ENCODE measurements at regions not wholly inside any gene's neighbourhood (a gene's known extent, or its start where the extent isn't known, plus 50 kb on each side); places are given as distances from the start of the nearest gene placed in this dataset.
A peak's percentile ranks its signal among the peaks of the same experiment; 100 is the strongest.

DNA sequence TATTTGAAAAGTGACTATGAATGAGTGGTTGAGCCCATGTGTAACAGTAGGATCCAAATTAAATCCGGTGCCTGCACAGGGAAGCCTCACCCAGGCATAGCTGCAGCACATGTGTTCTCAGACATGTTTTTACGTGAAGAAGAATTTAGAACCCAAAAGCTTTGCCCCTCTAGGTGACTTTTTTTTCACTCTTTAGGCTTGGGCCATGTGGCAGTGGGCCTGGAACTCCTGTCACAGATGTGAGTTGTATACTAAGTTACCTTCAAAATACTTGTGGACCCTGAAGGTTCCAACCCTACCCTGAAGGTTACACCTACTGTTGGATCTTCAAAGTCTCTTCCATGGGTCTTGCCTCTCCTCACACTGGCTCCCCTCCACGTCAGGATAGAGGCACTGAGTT, 146.6 kb downstream of the GAS1 start:
- Histone ChIP-seq H3K9me3 (replicated peaks; ENCODE audit: control insufficient read depth, low read depth, low read length) (no peaks in the 10 kb centered on the region), H3K36me3 (ENCODE audit: control insufficient read depth, insufficient read depth, low read length) (no peaks in the 10 kb centered on the region), H3K4me3 (ENCODE audit: low read length) (no peak overlapping the region), H3K27me3 (ENCODE audit: control insufficient read depth, insufficient read depth, low read length) (no peaks in the 10 kb centered on the region), H3K4me1 (ENCODE audit: control insufficient read depth, insufficient read depth, low read length) (peaks cover 38% of the 10 kb centered on the region), H3K27ac (ENCODE audit: low read length) (peak overlapping the region; percentile 92)
- DNase-seq, result no peak
- 83% methylated on average over 1 of the region's 3 CpGs for WGBS (ENCODE audit: insufficient coverage)

DNA sequence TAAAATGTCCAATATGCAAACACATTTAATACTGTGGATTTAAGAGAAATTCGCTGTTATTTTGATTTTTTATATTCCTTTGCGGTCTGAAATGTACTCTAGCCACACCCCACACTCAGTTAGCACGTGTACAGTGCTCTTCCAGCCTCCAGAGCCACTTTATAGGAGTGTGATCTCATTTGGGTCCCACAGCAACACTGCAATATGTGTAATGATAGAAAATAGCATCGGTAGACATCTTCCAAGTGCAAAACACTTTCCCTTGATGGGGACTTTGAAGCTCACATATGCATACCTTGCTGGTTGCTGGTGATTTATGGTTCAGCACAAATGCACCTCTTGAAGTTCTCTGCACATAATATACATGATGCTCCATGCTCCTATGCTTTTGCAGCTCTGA, 148.3 kb downstream of the GAS1 start:
- WGBS (ENCODE audit: insufficient coverage), result no CpG with 5 or more reads among the region's 4 CpGs
- H3K4me3 ChIP-seq (ENCODE audit: low read length), result no peak overlapping the region
- H3K27me3 ChIP-seq (ENCODE audit: control insufficient read depth, insufficient read depth, low read length), result no peaks in the 10 kb centered on the region
- H3K36me3 ChIP-seq (ENCODE audit: control insufficient read depth, insufficient read depth, low read length), result no peaks in the 10 kb centered on the region
- H3K27ac ChIP-seq (ENCODE audit: low read length), result peak overlapping the region; percentile 3
- DNase-seq, result peak; percentile 83
- no peaks in the 10 kb centered on the region for H3K9me3 ChIP-seq (replicated peaks; ENCODE audit: control insufficient read depth, low read depth, low read length)
- H3K4me1 ChIP-seq (ENCODE audit: control insufficient read depth, insufficient read depth, low read length), result peaks cover 49% of the 10 kb centered on the region

DNA sequence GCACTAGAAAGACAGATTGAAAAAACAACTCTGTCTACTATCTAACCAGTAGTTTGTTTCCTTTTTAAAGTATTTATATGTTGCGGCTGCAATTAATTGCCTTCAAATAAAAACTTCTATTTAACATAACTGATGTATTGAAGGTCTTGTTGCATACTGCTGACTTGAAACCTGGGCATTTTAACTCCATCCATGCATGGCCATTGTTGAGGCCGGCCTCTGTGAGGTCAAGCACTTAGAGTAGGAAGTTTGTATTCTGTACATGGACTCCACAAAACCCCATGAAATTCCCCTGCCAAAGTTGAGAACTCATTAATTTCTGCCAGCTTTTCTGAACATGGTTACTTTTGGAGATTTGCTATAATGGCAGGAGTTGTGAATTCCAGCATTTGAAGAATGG, 150.6 kb downstream of the GAS1 start:
- Histone ChIP-seq H3K27ac (ENCODE audit: low read length) (peak overlapping the region; percentile 92), H3K4me1 (ENCODE audit: control insufficient read depth, insufficient read depth, low read length) (peaks cover 50% of the 10 kb centered on the region), H3K27me3 (ENCODE audit: control insufficient read depth, insufficient read depth, low read length) (no peaks in the 10 kb centered on the region), H3K4me3 (ENCODE audit: low read length) (no peak overlapping the region), H3K9me3 (replicated peaks; ENCODE audit: control insufficient read depth, low read depth, low read length) (no peaks in the 10 kb centered on the region), H3K36me3 (ENCODE audit: control insufficient read depth, insufficient read depth, low read length) (no peaks in the 10 kb centered on the region)
- no CpG with 5 or more reads among the region's 2 CpGs for WGBS (ENCODE audit: insufficient coverage)
- no peak for DNase-seq

DNA sequence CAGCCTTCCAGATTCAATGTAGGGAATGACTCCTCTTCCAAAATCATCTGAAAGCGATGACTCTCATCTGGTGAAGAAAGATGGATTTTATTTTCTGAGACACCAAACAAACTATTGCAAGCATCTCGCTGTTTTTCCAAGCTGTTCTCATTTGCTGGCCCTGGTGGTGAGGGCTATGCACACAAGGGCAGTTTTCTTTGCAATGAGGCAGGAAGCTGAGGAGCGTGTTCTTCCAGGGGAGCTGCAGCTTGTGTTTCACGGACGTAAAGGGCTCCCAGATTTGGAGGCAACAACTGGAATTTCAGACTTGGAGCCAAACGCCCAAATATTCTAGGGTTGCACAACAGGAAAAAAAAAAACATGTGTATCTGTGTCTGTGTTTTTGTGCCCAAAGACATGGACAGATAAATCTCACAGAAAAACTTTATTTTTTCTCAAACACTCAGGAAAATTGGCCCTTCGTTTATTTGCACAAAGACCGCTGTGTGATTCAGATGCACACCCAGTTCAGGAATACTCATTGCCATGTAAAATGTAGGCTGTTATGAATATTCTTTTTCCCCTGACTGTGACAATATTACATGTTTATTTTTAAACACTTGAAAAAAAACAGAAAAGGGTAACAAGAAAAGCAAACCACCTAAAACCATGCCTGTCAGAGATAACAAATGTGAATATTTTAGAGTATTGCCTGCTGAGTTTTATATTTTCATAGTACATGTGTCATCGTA, 151.3 kb downstream of the GAS1 start:
- H3K27ac ChIP-seq (ENCODE audit: low read length), result peak overlapping the region; percentile 92
- peak; percentile 96 for DNase-seq
- H3K4me3 ChIP-seq (ENCODE audit: low read length), result peak overlapping the region; percentile 28
- peaks cover 3% of the 10 kb centered on the region for H3K27me3 ChIP-seq (ENCODE audit: control insufficient read depth, insufficient read depth, low read length)
- 0% methylated on average over 2 of the region's 9 CpGs for WGBS (ENCODE audit: insufficient coverage)
- peaks cover 44% of the 10 kb centered on the region for H3K4me1 ChIP-seq (ENCODE audit: control insufficient read depth, insufficient read depth, low read length)
- H3K9me3 ChIP-seq (replicated peaks; ENCODE audit: control insufficient read depth, low read depth, low read length), result no peaks in the 10 kb centered on the region
- no peaks in the 10 kb centered on the region for H3K36me3 ChIP-seq (ENCODE audit: control insufficient read depth, insufficient read depth, low read length)

DNA sequence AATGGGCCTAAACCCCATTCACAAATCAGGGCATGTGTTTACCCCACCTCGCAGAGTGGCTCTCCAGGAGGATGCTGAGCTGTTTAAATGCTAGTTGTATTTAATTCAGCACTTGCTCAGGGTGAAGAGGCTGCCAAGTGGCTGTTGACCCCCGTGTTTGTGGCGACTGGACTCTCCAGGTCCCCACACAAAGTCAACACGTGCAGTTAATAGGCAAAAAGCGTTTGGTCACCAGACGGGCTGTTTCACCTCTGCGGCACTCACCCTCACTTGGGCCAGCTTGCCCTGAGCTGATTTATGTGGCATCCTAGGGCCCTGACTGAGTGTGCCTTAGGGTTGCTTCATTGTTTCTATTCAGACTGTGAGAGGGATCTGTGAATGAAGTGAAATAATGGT, 152.3 kb downstream of the GAS1 start:
- peak; percentile 45 for DNase-seq
- Histone ChIP-seq H3K36me3 (ENCODE audit: control insufficient read depth, insufficient read depth, low read length) (no peaks in the 10 kb centered on the region), H3K9me3 (replicated peaks; ENCODE audit: control insufficient read depth, low read depth, low read length) (no peaks in the 10 kb centered on the region), H3K27ac (ENCODE audit: low read length) (peak overlapping the region; percentile 92), H3K4me3 (ENCODE audit: low read length) (peak overlapping the region; percentile 28), H3K27me3 (ENCODE audit: control insufficient read depth, insufficient read depth, low read length) (peaks cover 3% of the 10 kb centered on the region), H3K4me1 (ENCODE audit: control insufficient read depth, insufficient read depth, low read length) (peaks cover 34% of the 10 kb centered on the region)
- 18% methylated on average over 5 of the region's 7 CpGs for WGBS (ENCODE audit: insufficient coverage)

DNA sequence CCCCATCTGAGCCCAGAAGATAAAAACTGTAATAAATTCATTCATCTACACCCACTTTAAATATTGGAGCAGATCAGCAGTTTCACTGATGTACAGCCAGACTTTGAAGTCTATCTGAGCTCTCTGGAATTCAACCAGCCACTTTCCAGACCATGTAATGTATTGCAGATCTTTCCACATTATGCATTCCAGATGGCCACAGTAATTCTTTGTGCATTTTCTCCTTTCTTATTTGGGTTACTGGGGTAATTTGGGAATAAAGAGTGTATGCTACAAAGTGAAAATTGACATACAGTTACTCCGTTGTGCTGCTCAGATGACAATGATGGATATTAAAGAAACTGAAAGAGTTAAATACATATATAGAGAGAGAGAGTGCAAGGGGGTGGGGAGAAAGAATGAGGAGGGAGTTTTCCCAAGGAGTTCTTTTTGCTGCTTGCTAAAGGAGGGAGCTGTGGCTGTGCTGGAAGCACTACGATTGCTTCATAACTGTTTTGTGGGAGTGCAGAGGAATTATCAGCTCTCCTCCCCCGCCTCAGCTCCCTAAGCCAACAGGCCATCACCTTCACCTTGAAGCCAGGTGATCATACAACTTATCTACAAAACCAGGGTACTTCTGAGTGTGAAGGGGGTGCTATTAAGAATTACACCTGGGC, 152.8 kb downstream of the GAS1 start:
- DNase-seq, result peak; percentile 98
- no CpG with 5 or more reads among the region's 3 CpGs for WGBS (ENCODE audit: insufficient coverage)
- Histone ChIP-seq H3K4me1 (ENCODE audit: control insufficient read depth, insufficient read depth, low read length) (peaks cover 31% of the 10 kb centered on the region), H3K9me3 (replicated peaks; ENCODE audit: control insufficient read depth, low read depth, low read length) (no peaks in the 10 kb centered on the region), H3K27ac (ENCODE audit: low read length) (peak overlapping the region; percentile 92), H3K27me3 (ENCODE audit: control insufficient read depth, insufficient read depth, low read length) (peaks cover 3% of the 10 kb centered on the region), H3K36me3 (ENCODE audit: control insufficient read depth, insufficient read depth, low read length) (no peaks in the 10 kb centered on the region), H3K4me3 (ENCODE audit: low read length) (peak overlapping the region; percentile 28)

DNA sequence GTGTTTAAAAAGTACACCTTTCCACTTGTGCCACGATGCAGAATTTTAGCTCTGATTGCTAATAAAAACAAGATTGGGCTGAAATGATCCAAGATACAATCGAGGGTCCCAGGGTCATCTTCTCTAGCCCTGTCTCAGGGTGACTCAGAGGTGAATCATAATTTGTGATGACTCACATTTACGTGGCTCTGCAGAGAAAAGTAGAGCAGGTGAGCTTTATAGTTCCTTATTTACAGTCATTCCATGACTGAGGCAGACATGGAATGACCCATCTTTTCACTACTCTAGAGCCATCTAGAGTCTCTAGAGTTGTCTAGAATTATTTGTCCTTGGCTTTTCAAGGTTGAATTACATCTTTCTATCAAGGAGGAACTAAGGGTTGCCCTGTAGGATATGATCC, 155.2 kb downstream of the GAS1 start:
- WGBS (ENCODE audit: insufficient coverage), result 94% methylated on average over 2 of the region's 3 CpGs
- Histone ChIP-seq H3K9me3 (replicated peaks; ENCODE audit: control insufficient read depth, low read depth, low read length) (no peaks in the 10 kb centered on the region), H3K36me3 (ENCODE audit: control insufficient read depth, insufficient read depth, low read length) (no peaks in the 10 kb centered on the region), H3K4me3 (ENCODE audit: low read length) (no peak overlapping the region), H3K4me1 (ENCODE audit: control insufficient read depth, insufficient read depth, low read length) (peaks cover 21% of the 10 kb centered on the region), H3K27me3 (ENCODE audit: control insufficient read depth, insufficient read depth, low read length) (peaks cover 3% of the 10 kb centered on the region), H3K27ac (ENCODE audit: low read length) (no peak overlapping the region)
- DNase-seq, result no peak

DNA sequence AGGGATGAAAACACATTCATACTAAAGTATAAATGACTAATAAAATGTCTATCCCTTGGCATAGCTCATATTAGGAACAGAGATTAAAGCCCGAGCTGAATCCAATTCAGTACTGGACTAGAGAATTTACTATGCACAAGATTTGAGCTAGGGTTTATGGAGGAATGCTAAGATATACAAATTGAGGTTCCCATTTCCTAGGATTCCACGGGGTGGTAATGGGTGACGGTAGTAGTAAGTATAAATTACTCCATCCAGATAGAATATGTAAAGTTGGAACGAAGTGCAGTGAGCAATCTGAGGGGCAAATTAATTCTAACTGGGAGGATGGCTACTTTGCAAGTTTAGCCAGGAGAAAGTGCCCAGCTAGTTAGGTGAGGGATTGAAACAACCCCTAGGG, 156.5 kb downstream of the GAS1 start:
- no peaks in the 10 kb centered on the region for H3K36me3 ChIP-seq (ENCODE audit: control insufficient read depth, insufficient read depth, low read length)
- H3K27me3 ChIP-seq (ENCODE audit: control insufficient read depth, insufficient read depth, low read length), result peaks cover 3% of the 10 kb centered on the region
- WGBS (ENCODE audit: insufficient coverage), result no CpG with 5 or more reads among the region's 4 CpGs
- H3K4me1 ChIP-seq (ENCODE audit: control insufficient read depth, insufficient read depth, low read length), result peaks cover 14% of the 10 kb centered on the region
- no peaks in the 10 kb centered on the region for H3K9me3 ChIP-seq (replicated peaks; ENCODE audit: control insufficient read depth, low read depth, low read length)
- DNase-seq, result no peak
- no peak overlapping the region for H3K4me3 ChIP-seq (ENCODE audit: low read length)
- no peak overlapping the region for H3K27ac ChIP-seq (ENCODE audit: low read length)

DNA sequence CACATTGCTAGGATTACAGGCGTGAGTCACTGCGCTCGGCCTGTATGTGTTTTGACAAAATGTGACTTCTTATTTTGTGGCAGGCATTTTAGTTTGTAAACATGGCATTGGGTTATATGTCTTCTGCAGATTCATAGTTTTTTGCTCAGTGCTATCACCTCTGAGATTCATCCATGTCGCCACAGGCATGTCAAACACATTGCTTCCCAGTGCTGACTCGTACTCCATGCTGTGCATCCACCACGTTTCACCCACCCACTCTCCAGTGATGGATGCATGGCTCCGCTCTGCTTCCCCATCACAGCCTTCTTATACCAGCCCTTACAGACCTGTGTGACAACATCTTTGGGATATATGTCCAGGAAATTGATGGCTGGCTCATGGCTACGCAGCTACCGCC, 158.8 kb downstream of the GAS1 start:
- 82% methylated on average over 5 of the region's 9 CpGs for WGBS (ENCODE audit: insufficient coverage)
- no peaks in the 10 kb centered on the region for H3K9me3 ChIP-seq (replicated peaks; ENCODE audit: control insufficient read depth, low read depth, low read length)

DNA sequence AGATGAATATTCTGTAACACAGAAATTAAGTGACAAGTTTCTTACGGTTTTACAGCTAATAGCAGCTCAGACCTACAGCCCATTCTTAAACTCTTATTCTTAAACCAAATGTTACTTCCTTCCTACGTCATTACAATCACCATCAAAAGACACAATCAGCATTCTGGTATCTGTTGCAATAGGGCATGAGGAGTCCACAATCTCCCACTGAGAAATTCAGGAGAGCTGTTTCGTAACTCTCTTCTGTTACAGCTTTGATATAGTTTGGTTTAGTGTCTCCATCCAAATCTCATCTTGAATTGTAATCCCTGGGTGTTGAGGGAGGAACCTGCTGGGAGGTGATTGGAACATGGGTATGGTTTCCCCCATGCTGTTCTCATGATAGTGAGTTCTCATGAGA, 163.4 kb downstream of the GAS1 start:
- H3K36me3 ChIP-seq (ENCODE audit: control insufficient read depth, insufficient read depth, low read length), result no peaks in the 10 kb centered on the region
- H3K9me3 ChIP-seq (replicated peaks; ENCODE audit: control insufficient read depth, low read depth, low read length), result no peaks in the 10 kb centered on the region
- no peaks in the 10 kb centered on the region for H3K27me3 ChIP-seq (ENCODE audit: control insufficient read depth, insufficient read depth, low read length)
- WGBS (ENCODE audit: insufficient coverage), result no CpG with 5 or more reads among the region's 3 CpGs
- DNase-seq, result peak; percentile 25
- H3K4me1 ChIP-seq (ENCODE audit: control insufficient read depth, insufficient read depth, low read length), result no peaks in the 10 kb centered on the region
- H3K4me3 ChIP-seq (ENCODE audit: low read length), result no peak overlapping the region
- H3K27ac ChIP-seq (ENCODE audit: low read length), result no peak overlapping the region

More for the DNA sequence above, 158.8 kb downstream of the GAS1 start:
- Histone ChIP-seq H3K4me3 (ENCODE audit: low read length) (no peak overlapping the region), H3K27me3 (ENCODE audit: control insufficient read depth, insufficient read depth, low read length) (peaks cover 3% of the 10 kb centered on the region), H3K4me1 (ENCODE audit: control insufficient read depth, insufficient read depth, low read length) (no peaks in the 10 kb centered on the region), H3K36me3 (ENCODE audit: control insufficient read depth, insufficient read depth, low read length) (no peaks in the 10 kb centered on the region), H3K27ac (ENCODE audit: low read length) (no peak overlapping the region)
- DNase-seq, result no peak
